ENCODE measurements at regions not wholly inside any gene's neighbourhood (a gene's known extent, or its start where the extent isn't known, plus 50 kb on each side); places are given as distances from the start of the nearest gene placed in this dataset.
"Not testable (repeated sequence)": the region's sequence is repeated elsewhere in the genome, so short reads cannot be mapped to it uniquely, and the experiment has no call there.

DNA sequence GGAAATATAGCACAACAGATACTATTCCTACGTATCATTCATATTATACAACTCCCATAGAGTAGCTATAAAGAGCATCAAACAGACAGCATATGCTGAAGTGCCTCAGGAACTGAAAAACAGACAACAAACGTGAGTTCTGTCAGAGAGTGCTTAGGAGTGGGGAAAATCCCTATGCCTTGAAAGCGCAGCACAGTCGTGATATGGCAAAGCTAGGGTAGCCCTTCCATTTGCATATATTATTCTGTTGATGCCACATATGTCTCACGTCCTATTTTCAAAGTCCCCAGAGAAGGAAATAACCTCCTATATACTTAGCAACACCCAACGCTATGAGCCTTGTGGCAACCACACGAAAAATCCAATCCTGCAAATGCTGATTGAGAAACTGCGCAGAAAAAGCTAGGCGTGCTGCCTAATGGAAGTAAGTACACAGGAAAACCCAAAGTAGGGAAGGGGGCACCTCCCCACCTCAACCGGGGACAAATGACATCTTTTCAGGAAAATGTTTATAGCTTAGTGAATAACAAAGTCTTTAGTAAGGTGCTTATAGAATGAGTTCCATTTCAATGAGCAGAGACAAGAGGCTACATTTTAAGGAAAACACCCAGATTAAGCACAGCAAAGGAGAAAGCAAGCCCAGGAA is 105.1 kb downstream of the MED10 start:
- DNase-seq: no peak

DNA sequence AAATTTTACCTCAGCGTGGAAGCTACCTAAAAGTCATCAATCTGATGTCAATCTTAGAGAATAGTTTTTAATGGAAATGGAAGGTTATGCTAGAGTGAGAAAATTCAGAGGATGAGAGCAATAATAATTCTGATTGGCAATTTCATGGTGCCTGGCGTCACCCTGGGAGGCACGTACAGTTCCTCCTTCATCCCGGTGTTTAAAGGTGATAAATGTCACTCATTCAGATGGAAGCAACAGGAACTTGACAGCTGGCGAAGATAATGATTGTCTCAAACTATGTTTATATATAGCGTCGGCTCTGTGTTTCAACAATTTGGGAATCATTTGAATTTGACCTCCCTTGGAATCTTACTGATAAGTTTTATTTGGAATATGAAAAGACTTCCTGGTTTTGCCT is 108.4 kb downstream of the MED10 start:
- DNase-seq: no peak

DNA sequence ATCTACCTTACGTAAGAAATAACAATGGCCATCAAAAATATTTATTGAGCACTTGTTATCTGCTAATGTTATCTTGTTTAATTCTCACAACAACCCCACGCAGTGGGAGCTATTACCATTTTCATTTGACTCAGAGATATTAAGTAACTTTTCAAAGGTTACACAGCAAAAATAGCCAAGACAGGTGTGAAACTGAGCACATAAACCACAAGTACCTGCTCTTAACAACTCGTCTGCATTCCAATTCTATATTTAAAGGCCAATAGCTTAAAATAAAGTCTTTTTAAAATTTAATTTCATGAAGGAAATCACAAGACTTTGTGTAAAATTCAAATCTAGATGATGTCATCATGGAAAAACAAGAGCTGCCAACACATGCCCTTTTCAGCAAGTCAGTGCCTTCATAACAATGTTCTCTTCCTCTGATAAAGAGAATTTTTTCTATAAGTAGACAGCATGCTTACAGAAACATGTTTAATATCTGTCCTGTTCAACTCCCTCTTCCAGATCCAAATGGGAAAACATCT is 111.6 kb downstream of the MED10 start:
- no peak for DNase-seq

DNA sequence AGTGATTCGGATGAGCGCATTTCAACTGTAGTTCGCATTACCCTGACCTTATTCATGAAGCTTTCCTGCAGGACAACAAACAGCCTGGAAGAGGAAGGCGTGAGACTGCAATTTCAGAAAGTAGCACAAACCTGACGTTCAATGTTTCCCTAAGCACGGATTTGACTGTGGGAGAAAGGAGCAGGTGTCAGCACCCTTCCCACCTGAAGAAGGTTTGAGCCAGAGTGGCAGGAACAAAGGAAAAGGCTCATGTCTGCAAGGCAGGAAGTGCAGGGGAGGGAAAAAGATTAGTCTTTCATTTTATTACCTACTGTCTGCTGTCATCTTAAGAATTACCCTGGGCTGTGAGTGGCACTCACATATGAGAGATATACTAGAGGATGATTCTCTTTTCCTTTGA is 114.0 kb downstream of the MED10 start:
- DNase-seq: no peak

DNA sequence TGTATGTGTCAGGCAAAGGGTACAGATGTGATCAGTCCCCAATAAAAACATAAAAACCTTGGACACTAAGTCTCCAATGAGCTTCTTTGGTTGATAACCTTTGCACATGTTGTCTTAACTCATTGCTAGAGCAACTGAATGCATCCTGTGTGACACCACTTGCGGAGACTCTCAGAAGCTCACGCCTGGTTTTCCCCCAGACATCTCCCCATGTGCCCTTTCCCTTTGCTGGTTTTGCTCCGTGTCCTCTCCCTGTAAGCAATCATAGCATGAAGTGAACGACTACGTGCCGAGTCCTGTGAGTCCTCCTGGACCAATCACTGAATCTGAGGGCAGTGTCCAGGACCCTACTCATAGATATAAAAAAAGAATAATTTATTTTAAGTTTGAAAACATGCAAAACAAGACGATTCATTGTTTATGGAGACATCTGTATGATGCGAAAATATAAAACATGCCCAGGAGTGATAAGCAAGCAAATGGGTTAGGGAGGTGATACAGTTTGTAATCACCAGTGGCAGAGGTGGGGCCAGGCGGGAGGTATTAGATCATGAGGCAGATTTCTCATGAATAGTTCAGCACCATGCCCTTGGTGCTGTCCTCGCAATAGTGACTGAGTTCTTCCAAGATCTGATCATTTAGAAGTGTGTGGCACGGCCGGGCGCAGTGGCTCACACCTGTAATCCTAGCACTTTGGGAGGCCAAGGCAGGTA is 115.5 kb downstream of the MED10 start:
- no peak for DNase-seq

DNA sequence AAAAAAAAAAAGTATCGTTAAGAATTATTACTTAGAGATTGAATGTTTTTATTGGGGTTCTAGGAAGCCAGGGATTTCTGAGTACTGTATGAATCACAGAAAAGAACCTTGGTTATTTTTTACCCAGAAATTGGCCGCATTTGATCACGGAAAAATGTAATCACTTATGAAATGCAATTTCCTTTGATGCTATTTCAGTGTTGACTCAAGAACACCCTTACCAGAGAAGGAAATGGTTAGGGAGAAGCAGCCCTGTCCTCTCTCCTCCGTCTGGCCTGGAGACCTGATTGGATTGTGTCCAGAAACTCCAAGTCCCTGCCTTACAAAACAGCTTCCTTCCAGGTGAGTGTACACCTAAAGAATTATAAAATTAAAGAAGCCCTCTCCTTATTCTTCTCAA is 116.7 kb downstream of the MED10 start:
- DNase-seq: no peak

DNA sequence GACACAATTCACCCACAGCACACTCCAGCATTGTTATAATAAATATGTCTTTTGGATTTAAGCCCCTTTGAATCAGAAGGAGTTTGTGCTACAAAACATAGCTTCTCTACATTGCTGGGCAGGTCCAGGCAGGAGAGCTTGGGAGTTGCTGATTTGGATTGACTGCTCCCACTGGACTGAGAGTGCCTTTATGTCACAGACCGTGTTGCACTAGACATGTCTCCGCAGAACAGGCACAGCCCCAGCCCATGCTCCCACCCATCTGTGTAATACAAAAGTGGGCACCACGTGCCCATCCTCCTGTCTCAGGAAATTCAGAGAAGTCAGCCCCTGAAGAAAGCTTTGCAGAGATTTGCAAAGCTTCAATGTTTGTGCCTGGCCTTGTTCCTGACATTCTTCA is 117.1 kb downstream of the MED10 start:
- no peak for DNase-seq

DNA sequence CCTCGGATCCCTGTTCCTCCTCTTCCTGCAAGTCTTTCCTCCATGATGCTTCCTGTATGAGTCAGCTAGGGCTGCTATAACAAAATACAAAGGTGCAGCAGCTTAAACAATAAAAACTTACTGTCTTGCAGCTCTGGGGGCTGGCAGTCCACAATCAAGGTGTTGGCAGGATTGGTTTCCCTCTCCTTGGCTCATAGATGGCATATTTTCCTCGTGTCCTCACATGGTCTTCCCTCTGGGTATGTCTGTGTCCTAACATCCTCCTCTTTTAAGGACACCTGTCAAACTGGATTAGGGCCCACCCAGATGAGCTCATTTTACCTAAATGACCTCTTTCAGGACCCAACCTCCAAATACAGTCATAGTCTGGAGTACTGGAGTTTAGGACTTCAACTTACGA is 117.5 kb downstream of the MED10 start:
- no peak for DNase-seq

DNA sequence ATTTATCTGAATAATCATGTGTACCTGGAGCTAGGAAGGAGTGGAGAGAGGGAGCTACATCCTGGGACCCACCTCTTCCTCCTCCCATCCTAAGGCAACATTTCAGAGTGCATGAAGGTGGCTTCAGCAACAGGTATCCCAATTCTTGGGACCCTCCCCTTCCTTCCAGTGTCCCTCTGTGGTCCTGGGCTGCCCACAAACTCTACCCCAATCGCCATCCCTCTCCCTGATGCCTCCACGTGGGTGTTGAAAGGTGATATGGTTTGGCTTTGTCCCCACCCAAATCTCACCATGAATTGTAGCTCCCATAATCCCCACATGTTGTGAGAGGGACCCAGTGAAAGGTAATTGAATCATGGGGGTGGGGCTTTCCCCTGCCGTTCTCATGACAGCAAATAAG is 121.4 kb downstream of the MED10 start:
- DNase-seq: no peak

DNA sequence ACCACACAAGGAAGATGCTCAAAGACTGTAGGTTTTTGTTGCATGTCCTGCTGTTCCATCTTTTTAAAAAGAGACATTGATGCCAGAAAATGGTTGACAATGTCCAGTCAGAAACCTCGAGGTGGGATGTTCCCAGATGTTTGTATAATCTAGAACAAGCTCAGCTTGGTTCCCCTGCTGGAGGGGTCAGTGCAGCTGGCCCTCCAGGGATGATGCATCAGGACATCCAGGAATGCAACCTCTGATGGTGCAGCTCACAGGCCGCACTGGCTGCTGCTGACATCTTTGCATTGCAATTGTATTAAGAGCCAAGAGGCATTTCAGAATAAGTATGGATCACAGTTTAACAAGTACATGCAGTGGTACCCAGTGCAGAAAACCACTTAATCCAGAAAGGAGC is 122.4 kb downstream of the MED10 start:
- no peak for DNase-seq

DNA sequence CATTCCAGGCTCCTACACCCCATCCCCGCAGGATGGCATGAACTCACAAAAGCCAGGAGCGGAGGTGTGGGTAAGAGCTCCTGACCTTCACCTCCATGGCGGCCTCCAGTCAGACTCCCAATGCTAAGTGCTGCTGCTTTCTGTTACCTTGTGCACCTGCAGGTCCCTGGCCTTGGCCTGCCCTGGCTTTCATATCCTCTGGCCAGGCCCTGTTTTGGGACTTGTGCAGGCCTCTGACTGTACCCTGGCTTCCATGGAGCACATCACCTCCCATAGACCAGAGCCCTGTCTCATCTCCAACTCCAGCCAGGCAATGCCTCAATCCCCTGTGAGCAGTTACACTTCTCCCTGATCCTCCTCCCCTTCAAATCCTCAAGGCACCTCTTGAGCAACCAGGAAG is 124.5 kb downstream of the MED10 start:
- DNase-seq: no peak

DNA sequence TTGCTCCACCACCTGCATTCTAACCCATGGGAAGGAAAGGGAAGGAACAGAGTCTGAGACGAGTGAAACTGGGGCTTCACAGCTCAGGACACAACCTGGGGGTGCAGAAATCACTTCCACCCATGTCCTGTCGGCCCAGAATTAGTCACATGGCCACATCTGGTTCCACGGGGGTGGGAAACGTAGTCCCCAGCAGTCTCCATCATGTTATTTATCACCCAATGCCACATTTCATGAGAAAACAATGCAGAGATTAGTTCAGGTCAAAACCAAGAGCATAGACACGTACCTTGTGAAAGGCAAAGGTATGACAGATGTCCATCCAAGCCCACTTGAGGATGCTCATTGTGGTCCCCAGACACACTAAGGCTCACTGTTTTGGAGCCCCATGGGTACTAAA is 125.1 kb downstream of the MED10 start:
- DNase-seq: no peak

DNA sequence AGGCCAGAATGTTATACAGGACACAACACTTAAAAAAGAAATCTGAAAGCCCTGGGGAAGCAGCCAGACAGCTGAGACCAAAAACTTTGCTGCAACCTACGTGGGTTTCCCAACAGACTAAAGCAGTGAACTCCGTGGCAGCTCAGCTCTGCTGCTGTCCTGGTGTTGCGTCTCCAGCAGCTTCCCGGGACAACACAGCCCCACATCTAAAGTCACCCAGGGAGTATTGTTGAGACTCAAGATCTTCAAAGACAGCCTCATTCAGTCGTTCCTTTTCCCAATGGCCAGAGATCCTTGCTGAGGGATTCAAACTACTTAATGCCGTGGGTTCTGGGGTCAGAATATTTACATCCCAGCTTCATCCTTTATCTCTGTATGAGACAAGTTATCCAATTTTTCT is 125.8 kb downstream of the MED10 start:
- DNase-seq: no peak

DNA sequence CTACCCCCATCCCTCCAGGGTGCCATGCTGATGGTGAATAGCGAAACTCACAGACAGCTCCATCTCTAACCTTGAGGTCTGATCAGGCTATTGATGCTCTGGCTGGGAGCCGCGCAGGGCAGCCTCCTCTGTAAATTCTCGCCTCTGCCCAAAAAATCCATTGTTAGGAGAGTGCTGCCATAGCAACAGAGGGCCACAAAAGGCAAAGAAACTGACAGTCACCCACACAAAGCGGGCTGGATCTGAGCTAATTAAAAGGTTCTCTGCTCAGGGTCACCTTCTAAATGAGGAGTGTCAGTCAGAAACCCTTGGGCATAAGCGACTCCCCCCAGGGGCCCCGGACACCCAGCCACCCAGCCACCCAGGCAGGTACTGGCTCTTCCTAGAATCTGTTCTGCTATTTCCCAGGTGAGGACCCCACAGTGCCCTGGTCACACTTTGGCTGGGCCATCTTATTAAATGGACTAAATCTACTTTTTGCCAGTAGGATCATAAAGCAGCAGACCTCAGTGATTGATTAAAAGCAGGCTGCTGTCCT is 126.7 kb downstream of the MED10 start:
- DNase-seq: no peak

DNA sequence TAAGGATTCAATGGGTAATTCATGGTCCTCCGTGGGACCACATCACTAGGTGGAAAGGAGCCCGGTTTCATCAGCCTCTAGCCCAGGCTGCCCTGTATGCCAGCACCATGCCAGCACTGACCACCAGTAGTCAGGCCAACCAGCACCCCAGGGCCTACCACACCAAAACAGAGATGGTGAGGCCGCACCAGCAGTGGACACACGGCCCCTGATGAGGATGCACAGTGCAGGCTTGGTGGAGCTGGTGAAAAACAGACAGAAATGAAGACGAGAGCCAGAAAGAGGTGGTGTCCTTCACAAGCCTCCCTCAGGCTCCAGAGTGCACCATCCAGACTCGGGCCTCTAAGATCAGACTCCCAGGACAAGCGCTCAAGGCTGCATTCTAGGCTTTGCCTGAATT is 128.2 kb downstream of the MED10 start:
- DNase-seq: no peak

DNA sequence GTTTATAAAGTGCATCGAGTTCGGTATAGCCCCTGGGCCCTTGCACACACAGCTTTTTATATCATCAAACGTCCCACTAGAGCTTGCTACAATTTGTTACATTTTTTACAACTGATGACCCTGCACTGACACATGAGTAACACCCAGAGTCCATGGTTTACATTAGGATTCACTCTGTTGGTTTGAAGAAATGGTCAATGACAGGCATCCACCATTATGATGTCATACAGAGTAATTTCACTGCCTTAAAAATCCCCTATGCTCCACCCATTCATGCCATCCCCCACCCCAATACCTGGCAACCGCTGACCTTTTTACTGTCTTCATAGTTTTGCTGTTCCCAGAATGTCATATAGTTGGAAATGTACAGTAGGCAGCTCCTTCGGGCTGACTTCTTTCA is 130.2 kb downstream of the MED10 start:
- no peak for DNase-seq

DNA sequence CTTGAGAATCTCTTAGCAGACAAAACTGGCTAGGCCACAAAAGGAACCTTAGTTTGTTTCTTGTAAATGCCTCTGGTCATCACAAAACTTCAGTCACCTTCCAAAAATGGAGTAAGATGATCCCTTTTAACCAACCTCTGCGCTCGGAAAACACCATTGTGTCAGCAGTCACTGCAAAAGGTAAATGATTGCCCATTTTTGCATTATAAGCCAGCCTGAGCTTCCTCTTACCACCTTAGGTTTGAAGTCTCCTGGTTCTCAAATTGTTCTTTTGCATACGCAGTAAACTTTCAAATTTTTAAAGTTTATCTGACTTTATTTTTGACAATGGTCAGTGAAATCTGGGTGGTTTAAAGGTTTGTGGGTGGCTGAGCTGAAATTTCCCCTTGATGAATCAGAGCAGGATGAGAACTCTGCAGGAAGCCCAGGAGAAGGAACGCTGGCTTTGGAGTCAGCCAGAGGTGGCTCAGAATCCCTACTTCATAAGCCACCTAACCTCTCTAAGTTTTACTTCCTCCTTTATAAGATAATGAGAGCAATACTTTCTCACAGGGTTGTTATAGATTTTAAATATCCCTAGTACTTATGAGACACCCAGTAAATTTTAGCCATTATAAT is 131.4 kb downstream of the MED10 start:
- no peak for DNase-seq

DNA sequence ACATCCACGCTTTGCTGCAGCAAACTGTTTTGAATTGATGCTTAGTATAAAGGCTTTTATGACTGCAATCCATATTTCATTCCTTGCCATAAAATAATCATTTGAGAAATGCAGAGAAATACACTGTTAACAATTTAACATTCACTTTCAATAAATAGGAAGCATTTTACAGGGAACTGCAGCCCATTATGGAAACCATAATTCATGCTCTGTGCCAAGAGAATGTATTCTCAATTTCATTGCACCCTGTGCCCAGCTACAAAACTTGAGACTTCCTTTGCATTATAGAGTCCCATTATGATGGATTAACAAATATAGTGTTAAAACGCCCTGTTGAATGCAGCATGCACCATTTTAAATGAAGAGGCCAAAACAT is 134.0 kb downstream of the MED10 start:
- DNase-seq: no peak

DNA sequence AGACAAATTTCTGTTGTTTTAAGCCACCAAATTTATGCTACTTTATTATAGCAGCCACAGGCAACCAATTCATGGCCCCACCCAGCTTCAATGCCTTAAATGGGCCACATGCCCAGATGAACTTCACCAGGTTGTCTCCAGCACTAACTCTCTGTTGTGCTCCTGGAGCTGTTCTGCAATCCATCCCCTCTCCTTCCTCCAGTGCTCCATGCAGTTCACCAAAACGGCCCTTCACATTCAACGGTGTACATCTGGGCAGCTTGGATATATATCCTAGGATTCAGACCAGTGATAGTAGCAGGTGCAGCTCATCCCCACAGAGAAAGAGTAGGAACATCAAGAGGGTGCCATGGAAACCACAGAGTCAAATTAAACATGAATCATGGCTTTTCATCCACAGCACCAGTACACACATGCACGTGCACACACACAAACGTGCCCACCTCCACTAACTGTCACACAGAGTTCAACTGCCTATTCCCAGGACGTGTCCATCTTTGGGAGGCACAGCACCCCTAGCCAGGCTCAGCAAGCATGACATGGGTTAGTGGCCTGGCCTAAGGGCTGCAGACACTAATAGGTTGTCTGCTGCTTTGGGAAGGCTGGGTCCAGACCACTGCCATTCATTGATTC is 134.5 kb downstream of the MED10 start:
- no peak for DNase-seq

DNA sequence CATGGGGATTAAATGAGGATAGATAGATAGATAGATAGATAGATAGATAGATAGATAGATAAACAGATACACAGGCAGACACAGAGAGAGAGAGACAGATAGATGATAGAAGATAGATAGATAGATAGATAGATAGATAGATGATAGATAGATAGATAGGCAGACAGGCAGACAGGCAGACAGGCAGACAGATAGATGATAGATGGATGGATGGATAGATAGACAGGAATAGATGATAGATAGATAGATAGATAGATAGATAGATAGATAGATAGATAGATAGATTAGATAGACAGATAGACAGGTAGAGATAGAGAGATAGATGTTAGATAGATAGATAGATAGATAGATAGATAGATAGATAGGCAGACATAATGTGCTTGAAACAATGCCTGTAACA is 137.3 kb downstream of the MED10 start:
- DNase-seq: not testable (repeated sequence)

DNA sequence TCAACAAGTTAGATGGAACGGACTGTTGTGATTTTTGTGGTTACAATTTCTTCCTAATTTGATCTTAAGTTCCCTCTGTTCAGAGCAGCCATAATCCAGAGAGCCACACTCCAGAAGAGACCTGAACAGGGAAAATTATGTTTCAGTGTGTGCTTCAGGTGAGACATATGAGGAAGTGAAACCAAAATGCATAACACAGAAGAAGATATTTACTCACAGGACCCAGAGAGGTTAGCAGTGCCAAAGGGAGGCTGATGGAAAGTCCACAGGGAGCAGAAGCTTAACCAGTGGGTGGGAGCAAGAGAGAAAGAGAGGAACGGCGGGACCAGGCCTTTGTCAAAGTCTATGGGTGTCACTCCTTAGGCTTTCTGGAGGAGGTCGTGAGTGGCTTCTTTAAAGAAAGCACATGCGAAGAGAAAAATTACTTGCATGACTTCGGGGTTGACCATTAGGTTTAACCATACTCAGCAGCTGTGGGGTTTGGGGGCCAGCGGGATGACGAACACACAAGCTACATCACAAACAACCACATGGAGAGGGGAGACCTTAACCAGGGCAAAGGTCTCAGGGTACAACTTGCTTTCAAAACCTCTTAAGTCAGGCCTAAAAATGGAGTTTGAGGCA is 141.4 kb downstream of the MED10 start:
- no peak for DNase-seq

DNA sequence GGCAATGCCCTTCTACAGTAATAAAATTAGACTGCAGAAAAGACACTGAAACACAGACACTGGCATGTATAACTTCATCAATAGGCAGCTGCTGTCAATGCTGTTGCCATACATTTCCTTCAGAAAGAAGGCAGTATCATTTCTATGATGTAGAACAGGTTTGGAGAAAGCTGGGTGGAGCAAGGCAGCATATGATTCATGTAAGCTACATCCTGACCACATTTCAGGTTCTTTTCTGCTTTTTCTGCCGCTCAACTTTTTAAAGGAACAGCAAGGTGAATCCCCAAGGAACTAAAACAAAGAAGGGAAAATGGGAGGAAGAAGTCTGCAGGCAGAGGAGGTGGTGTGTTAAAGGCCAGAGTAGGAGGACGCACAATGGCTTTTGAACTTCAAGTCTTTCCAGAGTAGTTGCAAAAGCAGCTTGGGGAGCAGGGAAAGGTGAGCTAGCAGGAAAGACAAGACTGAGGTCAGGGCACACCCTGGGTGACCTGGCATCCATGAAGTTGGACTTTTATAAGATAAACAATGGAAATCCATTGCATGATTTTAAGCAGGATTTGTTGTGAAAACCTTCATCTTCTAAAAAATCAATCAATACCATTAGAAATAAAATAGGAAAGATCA is 142.1 kb downstream of the MED10 start:
- DNase-seq: no peak

DNA sequence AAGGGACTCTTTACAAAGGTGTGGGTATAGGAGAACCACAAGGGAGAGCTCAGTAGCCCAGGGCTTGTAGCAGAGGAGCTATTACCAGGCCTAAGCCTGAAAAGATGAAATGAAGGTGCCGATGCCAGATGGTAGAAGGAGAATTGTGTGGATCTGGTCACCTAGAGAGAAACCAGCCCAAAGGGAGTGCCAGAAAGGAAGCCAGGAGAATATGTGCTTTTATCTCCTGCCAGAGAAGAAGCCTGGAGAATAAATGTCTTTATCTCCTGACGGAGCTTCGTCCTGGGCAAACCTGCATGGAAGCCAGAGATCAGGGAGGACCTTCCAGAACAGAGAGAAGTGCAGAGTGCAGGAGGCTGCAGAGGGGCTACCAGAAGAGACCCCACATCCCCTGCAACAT is 142.6 kb downstream of the MED10 start:
- no peak for DNase-seq
